KBM-7 (cell line): ENCODE measurements at regions not wholly inside any gene's neighbourhood (a gene's known extent, or its start where the extent isn't known, plus 50 kb on each side); places are given as distances from the start of the nearest gene placed in this dataset.
"Not testable (repeated sequence)": the region's sequence is repeated elsewhere in the genome, so short reads cannot be mapped to it uniquely, and the experiment has no call there.

Experiments
- DNase-seq: peaks from one replicate; pipeline ENCODE4 v3.0.0-alpha.2; 2015
- in situ Hi-C: fragments of 300-500 bp; cut with MboI; formaldehyde crosslinking; loops from 2 replicates; pipeline ENCODE4 v1.14.3; 2020; ENCODE audit warnings: low sequenced_read_pairs, low pct_unique_long_range_greater_than_20kb, mixed read lengths

DNA sequence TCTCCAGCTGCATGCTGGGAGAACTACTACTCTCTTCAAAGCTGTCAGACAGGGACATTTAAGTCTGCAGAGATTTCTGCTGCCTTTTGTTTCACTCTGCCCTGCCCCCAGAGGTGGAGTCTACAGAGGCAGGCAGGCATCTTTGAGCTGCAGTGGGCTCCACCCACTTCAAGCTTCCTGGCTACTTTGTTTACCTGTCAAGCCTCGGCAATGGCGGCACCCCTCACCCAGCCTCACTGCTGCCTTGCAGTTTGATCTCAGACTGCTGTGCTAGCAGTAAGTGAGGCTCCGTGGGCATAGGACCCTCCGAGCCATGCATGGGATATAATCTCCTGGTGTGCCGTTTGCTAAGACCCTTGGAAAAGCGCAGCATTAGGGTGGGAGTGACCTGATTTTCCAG lies 61.7 kb downstream of the DMRTA1 start:
- DNase-seq, in situ Hi-C loops: not testable (repeated sequence)

DNA sequence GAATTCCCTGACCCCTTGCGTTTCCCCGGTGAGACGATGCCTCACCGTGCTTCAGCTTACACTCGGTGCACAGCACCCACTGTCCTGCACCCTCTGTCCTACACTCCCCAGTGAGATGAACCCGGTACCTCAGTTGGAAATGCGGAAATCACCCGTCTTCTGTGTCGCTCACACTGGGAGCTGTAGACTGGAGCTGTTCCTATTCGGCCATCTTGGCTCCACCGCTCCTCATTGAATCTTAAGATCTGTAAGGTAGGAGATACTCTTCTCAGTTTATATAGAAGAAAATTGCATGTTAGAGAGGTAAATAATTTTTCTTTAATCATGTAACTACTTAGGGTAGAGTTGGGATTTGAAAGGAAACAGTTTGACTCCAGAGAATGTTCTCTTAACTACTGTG lies 62.2 kb downstream of the DMRTA1 start:
- DNase-seq: no peak
- in situ Hi-C loops: no loop called here

DNA sequence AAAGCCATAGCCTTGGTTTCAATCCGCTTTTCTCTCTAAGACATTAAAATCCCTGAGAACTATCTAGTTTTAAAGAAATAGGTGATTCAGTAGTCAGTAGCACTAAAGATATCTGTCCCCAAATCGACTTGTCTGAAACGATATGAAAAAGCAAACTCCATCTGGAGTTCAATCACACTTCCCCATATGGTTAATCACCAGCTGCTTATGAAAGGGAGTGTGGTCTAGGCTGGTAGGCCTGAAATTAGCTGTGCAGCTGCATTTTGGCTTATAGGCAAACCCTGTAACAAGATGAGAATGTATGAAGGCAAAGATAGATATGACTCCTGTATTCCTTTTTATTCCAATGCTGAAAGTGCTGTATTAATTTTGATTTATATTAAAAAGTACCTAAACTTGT lies 65.9 kb downstream of the DMRTA1 start:
- in situ Hi-C loops: no loop called here
- DNase-seq: no peak

DNA sequence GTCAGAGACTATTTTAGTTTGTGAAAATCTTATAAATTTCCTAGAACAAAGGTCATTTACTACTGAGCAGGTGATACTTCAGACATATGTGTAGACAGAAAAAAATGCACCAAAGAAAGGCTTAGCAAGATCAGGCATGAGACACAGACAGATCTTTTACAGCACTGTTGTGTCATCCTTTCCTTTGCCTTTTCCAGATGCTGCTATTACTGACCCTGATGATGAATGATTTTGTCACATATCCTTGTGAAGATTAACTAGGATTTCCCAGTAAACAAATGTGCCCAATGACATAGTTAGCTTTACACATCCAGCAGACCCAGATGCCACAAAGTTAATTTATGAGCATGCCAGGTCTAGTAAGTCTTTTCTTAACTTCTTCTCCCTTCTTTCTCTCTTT lies 68.2 kb downstream of the DMRTA1 start:
- no peak for DNase-seq
- in situ Hi-C loops: no loop called here

DNA sequence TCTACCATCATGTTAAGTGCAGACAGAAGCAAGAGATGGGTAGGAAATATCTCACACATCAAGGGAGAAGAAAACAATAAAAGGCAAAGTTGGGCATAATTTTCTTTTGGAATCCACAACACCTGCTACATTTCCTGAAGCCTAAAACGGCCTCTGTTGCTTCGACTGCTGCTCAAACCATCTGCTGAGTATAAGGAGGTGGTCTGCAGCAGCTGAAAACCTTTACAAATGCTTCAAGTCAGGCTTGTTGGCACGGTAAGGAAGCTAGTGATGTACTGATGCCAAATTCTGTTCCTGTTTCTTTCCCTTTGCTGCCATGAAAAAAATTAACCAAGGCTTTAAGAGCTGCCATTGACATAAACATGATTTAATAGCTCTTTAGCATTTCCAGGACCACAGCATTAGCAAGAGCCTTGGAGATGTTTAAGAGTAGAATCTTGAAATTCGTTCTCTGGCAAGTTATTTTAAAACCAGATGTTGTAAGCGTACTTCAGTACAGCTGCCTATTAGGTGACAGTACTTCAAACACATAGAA lies 75.6 kb downstream of the DMRTA1 start:
- no peak for DNase-seq
- in situ Hi-C loops: no loop called here

DNA sequence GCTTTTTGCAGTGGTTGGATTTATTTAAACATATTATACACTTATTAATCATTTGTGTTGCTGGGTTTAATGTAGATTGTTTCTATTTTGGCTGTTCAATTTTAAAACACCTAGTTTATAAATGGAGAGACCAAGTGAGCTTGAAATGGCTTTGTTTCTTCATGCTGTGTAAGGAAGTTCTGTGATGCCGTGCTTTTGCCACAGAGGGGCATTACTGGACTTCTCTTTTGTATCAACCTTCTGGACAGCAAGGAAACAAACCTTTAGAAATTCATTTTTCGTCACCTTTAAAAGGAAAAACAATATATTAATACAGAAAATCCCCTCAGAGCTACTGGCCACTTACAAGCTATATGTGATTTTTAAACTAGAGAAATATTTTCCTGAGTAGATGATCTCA lies 81.9 kb downstream of the DMRTA1 start:
- peak; percentile 12 for DNase-seq
- in situ Hi-C loops: no loop called here

DNA sequence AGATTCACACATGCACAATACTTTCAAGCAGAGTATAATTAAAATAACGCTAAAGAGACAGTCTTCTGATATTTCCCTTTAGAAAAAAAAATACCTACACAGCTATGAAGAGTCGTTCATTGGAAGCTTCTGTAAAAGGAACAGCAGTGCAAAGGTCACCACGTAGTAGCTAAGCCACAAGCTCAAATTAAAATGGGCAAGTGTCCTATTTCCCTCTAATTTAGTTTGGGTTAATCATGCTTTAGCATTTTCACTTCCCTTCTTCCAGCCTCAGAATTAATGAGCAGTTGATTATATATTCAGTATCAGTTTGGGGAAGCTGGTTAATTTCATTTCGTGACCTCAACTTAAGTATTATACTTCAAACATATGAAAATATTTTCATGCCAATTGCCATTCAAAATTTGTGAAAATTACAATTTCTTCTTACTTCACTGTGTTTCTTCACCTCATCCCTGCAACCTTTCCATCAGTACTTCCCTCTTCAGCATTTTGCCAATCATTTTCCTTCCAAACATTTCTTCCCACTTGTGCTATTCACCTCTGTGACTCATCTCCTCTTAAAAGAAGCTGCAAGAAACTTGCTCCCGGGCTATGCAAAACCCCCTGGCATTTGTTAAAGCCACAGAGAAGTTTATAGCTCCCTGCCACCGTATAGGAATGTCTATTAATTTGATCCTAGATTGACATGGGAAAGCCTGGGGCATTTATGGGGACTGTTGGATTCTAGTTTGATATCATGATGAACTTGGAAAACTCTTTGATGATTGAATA lies 83.0 kb downstream of the DMRTA1 start:
- no peak for DNase-seq
- in situ Hi-C loops: no loop called here

DNA sequence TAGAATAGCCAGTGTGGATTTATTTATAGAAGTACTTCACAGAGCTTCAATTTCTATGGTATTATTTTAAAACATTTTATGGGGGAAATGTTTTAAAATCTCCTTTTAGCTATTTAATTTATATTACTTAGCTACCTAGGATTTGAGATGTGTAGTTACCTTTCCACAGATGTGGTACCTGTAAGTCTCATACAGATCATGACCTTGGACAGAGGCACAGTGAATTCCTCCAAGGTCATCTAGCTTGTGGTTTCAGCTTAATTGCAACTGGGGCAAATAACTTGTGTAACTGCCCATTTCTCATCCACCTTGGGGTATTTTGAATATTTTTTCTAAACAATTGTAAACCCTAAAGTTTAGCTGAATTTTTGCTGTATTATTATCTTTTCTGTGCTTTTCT lies 89.2 kb downstream of the DMRTA1 start:
- no peak for DNase-seq
- in situ Hi-C loops: no loop called here

DNA sequence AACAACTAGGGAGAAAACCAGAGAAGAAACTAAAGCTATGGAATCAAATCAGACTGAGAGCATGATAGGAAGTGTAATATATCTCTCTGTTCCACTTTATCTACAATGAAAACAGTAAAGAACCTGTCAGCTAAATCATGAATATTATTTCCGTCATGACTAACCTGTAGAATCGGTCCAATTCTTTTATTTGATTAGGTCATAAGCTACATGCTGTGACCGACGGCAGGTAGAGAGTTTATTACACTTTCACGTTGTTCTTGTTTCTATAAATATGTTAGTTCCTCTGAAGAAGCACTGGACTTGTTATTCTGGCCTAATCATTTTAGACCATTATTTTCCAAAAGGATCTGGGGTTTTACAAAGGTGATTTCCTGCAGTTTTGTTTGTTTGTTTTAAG lies 91.1 kb downstream of the DMRTA1 start:
- no peak for DNase-seq
- in situ Hi-C loops: no loop called here

DNA sequence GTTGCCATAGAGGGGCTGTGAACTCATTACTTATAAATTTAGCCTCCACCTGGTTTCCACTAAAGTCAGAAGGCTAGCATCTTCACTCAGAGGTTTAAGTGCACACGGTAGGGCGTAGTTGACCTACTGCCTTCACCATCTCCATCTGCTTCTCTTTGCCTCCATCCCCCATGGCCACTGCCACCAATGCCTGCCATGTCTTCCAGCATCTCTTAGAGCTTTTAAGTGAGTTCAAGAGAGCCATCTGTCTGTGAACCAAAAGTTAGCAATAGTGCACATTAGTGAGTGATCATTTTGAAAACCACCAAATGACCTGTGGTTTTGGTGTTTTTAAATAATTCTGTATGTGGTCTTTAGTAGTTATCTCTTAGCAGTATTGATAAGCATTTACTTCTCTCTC lies 102.0 kb downstream of the DMRTA1 start:
- DNase-seq: no peak

DNA sequence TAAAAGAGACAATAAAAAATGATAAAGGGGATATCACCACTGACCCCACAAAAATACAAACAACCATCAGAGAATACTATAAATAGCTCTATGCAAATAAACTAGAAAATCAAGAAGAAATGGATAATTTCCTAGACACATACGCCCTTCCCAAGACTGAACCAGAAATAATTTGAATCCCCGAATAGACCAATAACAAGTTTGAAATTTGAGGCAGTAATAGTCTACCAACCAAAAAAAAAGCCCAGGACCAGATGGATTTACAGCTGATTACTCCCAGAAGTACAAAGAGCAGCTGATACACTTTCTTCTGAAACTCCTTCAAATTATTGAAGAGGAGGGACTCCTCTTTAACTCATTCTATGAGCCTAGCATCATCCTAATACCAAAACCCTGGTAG lies 128.1 kb downstream of the DMRTA1 start:
- in situ Hi-C loops: no loop called here

More for the DNA sequence above, 102.0 kb downstream of the DMRTA1 start:
- in situ Hi-C loops: no loop called here

DNA sequence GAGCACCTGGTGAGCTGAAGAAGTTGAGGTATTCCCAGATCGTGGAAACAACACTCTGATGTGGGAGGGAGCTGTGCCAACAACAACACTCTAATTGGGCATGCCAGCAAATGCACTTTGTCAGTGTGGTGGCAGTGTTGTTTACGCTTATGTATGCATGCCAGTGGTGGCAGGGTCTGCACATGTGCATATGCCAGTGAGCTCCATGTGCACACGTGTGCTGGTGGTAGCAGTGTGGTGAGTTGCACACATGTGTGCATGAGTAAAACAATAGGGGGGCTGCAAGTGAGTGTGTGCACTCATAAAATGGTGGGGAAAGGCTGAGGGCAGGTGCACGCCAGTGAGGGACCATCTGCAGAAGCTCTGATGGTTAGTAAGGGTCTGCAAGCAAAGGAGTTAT lies 134.2 kb downstream of the DMRTA1 start:
- in situ Hi-C loops: no loop called here
- DNase-seq: no peak

More for the DNA sequence above, 128.1 kb downstream of the DMRTA1 start:
- DNase-seq: no peak

DNA sequence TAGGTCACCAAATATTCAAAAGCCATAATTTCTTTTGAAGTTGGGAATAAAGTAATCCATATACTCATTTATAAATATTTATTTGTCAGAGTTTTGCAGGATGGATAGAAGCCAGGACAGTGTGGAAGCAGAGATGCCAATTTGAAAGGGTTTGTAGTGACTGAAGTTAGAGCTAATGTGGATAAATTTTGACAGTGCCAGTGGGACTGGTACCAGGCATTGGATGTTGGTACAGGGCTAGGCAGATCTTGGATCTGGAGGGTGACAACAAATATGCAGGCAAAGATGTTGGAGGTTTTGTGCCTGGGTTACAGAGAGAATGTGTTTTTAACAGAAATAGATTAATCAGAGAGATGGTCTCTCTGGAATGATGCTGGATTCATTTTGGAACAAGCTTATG lies 135.6 kb downstream of the DMRTA1 start:
- in situ Hi-C loops: no loop called here
- DNase-seq: no peak

DNA sequence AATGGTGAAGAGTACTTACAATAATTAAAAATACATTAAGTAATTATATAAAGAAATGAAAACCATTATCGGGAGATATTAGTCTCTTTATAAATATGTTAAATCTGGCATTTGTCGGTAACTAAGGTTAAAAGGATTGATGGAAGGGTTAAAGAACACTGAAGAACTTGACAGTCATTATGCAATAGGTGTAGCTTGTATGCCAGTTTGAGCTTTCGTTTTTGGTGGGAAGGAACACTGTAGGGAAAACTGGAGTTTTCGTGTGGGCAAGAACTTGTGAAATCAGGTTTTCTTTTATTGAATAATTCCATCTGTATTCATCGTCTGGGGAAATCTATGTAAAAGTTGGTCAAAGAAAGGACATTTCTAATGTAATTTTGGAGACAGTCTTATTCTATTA lies 142.3 kb downstream of the DMRTA1 start:
- in situ Hi-C loops: no loop called here
- DNase-seq: no peak

DNA sequence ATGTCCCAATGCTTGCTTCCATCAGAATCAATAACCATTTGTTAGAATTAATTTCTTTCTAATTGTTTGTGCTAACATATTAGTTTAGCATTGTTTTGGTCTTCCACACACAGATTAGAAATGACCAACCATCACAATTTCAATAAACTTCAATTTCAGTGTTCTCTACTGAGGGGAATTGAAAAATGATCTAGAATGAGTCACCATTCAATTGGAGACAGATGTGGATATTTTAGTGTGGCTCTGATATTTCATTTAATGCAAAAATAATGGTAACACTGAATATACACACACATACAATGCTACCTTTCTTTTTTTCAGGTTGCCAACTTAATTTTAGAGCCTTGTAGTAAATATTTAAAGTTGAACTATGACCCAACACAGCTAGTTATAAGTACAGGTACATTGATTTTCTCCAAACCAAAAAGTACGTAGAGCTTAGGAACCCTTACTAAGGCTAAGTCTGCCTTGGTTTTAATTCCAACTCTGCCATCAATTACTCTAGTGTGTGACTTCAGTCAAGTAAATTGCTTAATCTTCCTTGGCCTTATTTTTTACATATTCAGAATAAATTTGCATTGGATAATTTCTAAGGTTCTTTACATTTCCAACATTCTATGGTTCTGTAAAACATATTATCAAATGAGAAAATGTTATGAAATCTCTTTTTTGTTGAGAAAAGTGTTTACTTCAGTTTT lies 143.9 kb downstream of the DMRTA1 start:
- in situ Hi-C loops: no loop called here
- DNase-seq: no peak

DNA sequence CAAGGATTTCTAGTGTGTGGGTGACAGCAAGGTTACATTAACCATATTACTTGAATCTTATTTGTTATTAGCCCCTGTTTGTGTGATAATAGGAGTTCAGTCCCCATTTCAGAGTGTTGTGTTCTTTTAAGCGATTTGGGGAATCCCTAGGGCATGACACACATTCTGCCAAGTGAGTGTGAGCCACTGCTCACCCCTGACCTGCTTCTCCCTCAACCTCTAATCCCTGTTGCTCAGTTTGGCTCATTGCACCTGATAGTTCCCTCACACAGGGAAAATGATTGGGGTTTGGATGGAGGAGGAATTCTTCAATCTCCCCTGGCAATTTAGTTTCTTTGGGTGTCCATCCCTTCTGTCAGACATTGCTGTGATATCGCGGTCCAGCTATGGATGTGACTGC lies 149.2 kb downstream of the DMRTA1 start:
- DNase-seq: no peak
- in situ Hi-C loops: no loop called here

DNA sequence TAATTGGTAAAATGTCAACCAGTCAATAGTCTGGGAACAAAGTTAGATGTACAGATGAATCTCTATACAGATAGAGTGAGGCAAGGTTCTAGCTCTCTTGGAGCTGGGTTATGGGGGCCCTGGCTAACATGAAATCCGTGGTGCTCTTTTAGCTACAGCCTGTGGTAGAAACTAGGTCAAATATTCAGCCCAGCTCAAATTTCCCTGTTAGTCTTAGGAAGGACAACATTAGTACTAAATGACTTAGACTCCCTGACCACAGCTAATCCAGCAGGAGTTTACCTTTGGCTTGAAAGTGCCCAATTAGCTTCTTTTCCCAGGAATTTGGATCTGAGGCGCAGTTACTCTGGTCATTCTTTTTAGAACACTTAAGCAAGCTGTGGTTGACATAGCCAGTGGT lies 170.5 kb downstream of the DMRTA1 start:
- no peak for DNase-seq
- in situ Hi-C loops: no loop called here

DNA sequence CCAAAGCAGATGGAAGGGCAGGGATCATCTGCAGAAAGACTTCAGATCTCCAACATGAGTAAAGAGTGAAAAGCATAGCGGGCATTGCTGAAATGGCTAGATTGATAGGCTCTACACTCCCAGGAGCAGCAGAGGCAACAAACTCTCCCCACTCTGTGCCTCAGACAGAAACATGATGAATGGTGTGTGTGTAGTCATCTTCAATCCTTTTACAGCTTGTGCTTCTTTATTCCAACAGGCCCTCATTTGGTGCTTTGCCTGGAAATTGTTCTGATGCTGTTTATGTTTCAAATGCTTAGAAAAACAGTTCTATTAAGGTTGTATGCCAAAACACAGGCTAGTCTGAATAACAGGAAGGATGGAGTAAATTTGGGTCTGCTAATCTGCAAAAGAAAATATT lies 176.2 kb downstream of the DMRTA1 start:
- in situ Hi-C loops: no loop called here
- no peak for DNase-seq

DNA sequence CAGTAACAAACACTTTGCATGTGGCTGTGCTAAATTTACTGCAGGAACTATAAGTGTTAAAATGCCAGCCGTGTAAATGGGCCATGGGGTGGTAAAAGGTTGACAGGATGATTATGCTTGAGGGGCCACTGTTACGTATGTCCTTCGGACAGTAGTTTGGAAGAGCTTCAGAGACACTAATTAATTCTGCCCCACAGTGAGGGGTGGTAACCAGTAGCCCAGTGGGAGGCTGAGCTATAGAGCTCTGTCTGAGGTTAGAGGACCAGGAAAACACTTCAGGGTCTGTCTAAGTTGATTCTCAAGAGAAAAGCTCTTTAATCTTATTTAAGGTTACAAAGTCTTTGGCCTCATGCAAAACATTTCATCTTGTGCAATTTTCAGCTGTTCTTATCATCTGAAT lies 176.6 kb downstream of the DMRTA1 start:
- in situ Hi-C loops: no loop called here
- DNase-seq: no peak

DNA sequence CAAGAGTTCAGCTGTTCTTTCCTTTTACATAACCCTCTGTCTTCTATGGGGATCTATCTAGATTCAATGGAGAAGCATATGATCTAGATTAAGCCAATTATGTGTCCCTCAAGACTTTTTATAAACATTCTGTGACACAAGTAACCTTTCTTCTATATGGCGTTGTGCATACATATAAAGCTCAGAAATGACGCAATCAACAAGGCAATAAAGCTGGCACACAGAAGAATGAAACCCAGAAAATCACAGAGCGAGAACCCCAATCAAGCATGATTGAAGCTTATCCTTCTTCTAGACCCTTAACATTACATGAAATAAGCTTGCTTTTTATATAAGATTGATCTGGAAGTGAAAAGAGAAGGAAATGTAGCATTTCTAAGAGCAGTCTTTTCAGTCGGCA lies 178.9 kb downstream of the DMRTA1 start:
- in situ Hi-C loops: no loop called here
- DNase-seq: no peak

DNA sequence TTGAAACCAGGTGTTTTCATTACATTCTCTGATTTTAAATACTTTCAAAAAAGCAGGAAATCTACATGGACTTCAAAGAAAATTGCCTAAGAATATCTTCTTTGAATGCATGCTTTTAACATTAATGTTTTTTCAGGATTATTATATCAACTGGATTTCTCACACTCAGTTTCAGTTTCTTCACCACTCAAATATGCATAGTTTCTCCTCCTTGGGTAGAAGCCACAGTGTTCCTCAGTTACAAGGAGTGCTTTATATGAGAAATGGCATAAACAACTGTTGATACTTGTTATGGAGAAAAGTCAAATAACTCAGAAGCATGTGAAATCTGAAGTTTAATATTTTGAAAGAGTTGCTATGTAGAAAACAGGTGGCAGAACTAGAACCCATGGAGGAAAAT lies 196.9 kb downstream of the DMRTA1 start:
- in situ Hi-C loops: no loop called here
- DNase-seq: no peak
